GM20000 (cell line): ENCODE measurements at regions not wholly inside any gene's neighbourhood (a gene's known extent, or its start where the extent isn't known, plus 50 kb on each side); places are given as distances from the start of the nearest gene placed in this dataset.

Experiments
- DNase-seq: peaks from one replicate; pipeline ENCODE4 v3.0.0; 2012; ENCODE audit warnings: low spot score
- CTCF ChIP-seq: IDR thresholded peaks from 2 replicates; pipeline ENCODE4 v1.5.1; 2012; ENCODE audit warnings: mild to moderate bottlenecking, control low read depth; ENCODE audit errors: extremely low read depth, missing control alignments

- TF ChIP-seq CTCF = no peak
These were observed 332.2 kb downstream of the ALG10 start for GRCh38 chr12:34354239-34355200.

GRCh38 chr12:34356233-34356987, 334.1 kb downstream of the ALG10 start:
- no peak for DNase-seq
- no peak for TF ChIP-seq CTCF

More at GRCh38 chr12:34354239-34355200, 332.2 kb downstream of the ALG10 start:
- no peak for DNase-seq

DNA sequence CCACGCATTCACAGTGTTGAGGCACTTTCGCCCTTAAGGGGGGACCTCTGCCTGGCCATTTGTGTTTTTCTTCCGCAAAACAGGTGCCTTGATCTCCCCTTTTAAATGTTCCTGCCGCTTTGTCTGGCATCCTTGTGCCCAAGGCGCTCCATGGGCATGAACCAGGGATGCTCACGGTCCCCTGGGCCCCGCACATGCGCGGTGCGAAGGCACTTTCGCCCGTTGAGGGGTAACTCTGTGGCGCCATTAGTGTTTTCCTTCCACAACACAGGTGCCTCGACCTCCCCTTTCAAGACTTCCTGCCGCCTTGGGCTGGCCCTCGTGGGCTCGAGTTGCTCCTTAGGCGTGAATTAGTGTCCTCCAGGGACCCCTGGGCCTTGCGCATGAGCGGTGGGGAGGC, 335.5 kb downstream of the ALG10 start:
- no peak for DNase-seq
- no peak for TF ChIP-seq CTCF

- TF ChIP-seq CTCF = no peak
- DNase-seq = no peak
These were observed 335.9 kb downstream of the ALG10 start for GRCh38 chr12:34358198-34358597.

GRCh38 chr12:34361721-34362316, 339.5 kb downstream of the ALG10 start:
- no peak for DNase-seq
- TF ChIP-seq CTCF = no peak

DNA sequence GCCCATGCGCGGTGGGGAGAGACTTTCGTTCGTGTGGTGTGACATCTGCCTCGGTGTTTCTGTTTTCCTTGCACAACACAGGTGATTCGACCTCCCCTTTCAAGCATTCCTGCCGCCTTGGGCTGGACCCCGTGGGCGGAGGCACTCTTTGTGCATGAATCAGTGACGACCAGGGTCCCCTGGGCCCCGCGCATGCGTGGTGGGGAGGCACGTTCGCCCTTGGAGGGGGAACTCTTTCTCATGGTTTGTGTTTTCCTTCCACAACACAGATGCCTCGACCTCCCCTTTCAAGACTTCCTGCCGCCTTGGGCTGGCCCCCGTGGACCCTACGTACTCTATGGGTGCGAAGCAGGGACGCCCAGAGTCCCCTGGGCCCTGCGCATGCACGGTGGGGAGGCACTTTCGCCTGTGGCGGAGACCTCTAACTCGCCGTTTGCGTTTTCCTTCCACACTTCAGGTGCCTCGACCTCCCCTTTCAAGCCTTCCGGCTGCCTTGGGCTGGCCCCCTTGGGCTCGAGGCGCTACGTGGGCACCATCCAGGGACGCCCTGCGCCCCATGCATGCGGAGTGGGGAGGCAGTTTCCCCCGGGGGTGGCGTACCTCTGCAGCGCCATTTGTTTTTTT, 340.9 kb downstream of the ALG10 start:
- TF ChIP-seq CTCF = no peak

More for the DNA sequence above, 340.9 kb downstream of the ALG10 start:
- no peak for DNase-seq
